Astrocyte of the cerebellum (primary cell): ENCODE measurements at regions not wholly inside any gene's neighbourhood (a gene's known extent, or its start where the extent isn't known, plus 50 kb on each side); places are given as distances from the start of the nearest gene placed in this dataset.

Source experiments
- DNase-seq: peaks from one replicate; pipeline ENCODE4 v3.0.0-alpha.2; 2011; ENCODE audit warnings: low read depth
- H3K4me3 ChIP-seq: 2 replicates; pipeline ENCODE4 v1.5.1; 2011; ENCODE audit warnings: mild to moderate bottlenecking, low read depth, low read length, moderate library complexity
- in situ Hi-C: cut with HindIII; loops from 2 replicates; pipeline ENCODE4 v1.10.0; 2017; ENCODE audit warnings: low sequenced_read_pairs
- TF ChIP-seq, protein P1 (sequence below): IDR thresholded peaks from 2 replicates; pipeline ENCODE4 v1.5.1; 2012; ENCODE audit warnings: low read length, low read depth, moderate library complexity, mild to moderate bottlenecking; ENCODE audit errors: missing control alignments

DNA sequence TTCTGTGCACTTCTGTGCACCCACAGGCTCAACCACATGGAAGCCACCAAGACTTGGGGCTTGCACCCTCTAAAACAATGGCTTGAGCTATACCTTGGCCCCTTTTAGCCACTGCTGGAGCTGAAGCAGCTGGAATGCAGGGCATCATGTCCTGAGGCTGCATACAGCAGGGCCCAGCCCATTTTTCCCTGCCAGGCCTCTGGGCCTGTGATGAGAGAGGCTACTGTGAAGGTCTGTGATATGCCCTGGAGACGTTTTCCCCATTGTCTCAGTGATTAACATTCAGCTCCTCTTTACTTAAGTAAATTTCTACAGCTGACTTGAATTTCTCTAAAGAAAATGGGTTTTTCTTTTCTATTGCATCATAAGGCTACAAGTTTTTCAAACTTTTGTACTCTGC is 134.0 kb upstream of the EGFLAM start:
- TF ChIP-seq, protein P1, sequence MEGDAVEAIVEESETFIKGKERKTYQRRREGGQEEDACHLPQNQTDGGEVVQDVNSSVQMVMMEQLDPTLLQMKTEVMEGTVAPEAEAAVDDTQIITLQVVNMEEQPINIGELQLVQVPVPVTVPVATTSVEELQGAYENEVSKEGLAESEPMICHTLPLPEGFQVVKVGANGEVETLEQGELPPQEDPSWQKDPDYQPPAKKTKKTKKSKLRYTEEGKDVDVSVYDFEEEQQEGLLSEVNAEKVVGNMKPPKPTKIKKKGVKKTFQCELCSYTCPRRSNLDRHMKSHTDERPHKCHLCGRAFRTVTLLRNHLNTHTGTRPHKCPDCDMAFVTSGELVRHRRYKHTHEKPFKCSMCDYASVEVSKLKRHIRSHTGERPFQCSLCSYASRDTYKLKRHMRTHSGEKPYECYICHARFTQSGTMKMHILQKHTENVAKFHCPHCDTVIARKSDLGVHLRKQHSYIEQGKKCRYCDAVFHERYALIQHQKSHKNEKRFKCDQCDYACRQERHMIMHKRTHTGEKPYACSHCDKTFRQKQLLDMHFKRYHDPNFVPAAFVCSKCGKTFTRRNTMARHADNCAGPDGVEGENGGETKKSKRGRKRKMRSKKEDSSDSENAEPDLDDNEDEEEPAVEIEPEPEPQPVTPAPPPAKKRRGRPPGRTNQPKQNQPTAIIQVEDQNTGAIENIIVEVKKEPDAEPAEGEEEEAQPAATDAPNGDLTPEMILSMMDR: no peak
- DNase-seq: no peak
- H3K4me3 ChIP-seq: no peak overlapping the region
- in situ Hi-C loops: no loop called here

DNA sequence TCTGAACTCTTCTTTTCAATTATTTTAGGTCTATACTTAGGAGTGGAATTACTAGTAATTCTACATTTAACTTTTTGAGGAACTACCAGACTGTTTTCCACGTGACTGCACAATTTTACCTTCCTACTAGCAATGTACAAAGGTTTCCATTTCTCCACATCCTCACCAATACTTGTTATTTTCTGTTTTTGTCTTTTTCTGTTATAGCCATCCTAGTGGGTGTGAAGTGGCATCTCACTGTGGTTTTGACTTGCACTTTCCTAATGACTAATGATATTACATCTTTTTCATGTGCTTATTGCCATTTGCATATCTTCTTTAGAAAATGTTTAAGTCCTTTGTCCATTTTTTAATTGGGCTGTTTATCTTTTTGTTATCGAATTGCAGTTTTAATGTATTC is 136.9 kb upstream of the EGFLAM start:
- H3K4me3 ChIP-seq: no peak overlapping the region
- TF ChIP-seq, protein P1: no peak
- in situ Hi-C loops: no loop called here
- no peak for DNase-seq

DNA sequence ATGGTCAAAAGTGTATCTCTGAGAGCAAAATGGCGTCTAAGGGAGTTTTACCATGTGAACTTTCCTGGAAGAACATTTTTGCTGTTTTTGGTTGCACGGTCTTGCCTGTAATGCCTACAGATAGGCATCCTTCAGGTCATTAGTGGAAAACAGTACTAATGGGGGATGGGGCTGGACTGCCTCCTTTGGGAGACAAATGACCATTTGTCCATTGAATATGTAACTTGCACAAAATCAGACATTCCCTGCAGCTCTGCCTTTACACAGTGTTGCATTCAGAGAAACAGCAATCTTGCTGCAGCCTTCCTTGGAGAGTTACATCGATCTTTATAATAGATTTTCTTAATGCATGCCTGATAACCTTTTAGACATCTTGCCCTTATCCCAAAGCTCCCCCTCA is 138.5 kb upstream of the EGFLAM start:
- DNase-seq: no peak
- in situ Hi-C loops: no loop called here
- TF ChIP-seq, protein P1: no peak
- H3K4me3 ChIP-seq: no peak overlapping the region

DNA sequence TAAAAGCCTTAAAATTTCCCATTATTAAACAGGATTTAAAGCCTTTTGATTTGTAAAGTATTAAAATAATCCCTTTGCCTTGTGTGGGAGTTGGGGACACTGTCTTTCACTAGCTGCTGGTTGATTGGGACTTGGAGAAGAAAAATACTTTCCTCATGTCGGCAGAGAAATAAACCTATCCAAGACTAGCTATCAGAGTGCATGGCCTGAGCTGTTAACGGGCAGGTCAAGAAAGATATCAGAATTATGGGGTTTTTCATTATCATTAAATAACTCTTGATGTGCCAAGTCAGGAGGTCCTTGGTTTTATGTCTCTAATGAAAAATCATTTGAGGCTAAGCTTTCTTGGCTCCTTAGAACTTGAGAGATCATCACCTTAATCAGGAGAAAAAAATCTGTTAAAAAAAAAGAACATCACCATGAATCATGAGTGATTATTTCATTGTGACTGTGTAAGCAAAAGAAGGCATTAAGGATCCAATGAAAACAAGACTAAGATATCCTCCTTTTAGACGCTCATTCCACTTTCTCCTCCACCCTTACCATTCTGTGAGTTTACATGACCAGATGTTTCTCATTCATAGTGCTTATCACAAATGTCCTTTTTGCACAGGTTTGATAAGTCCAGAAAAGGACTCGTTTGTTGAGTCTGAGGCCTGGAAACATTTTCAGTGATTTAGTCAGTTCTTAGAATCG is 140.4 kb upstream of the EGFLAM start:
- TF ChIP-seq, protein P1: no peak
- H3K4me3 ChIP-seq: no peak overlapping the region
- DNase-seq: no peak
- in situ Hi-C loops: no loop called here

DNA sequence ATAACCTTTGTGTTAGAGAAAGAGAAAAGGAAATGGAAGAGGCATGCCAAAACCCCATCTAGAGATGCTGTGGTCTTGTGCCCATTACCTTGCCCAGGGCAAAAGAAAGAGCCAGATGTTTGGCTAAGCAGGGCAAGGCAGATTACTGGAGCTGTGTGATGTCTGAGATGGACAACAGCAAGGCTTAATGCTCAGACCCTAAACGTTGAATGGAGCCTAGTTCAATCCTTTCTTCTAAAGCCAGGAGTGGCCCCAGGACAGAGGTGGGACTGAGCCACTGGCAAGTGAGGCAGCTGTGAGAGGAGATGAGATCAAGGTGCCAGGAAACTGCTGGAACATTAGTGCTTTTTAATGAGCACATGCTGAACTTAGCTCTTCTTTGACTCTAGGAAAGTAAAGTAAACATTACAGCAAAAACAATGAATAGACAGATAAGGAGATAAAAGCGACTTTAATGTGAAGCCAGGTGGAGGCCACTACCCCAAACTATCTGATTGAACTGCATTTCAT is 143.0 kb upstream of the EGFLAM start:
- no peak for DNase-seq
- in situ Hi-C loops: no loop called here
- no peak overlapping the region for H3K4me3 ChIP-seq
- TF ChIP-seq, protein P1: no peak

DNA sequence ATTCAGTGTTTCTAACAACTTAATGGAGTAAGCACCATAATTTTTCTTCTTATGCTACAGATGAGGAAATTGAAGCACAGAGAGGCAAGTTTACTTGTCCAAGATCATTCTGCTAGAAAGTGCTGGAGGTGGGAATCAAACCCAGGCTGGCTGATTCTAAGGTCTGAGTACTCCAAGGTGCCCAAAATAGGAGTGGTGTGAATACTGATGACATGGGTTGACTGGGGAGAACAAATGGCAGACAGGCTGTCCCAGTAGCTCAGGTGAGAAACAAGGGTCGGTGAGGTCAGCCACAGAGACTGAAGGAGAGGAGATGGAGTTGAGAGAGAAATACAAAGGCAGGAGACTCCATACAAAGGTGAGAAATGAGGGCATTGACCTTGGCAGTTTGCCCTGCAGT is 144.5 kb upstream of the EGFLAM start:
- in situ Hi-C loops: no loop called here
- no peak overlapping the region for H3K4me3 ChIP-seq
- TF ChIP-seq, protein P1: no peak
- DNase-seq: no peak
